ENCODE measurements at regions not wholly inside any gene's neighbourhood (a gene's known extent, or its start where the extent isn't known, plus 50 kb on each side); places are given as distances from the start of the nearest gene placed in this dataset.
A peak's percentile ranks its signal among the peaks of the same experiment; 100 is the strongest.

GRCh38 chr6:115415378-115415777 is 645.3 kb downstream of the FRK start:
- Histone ChIP-seq H3K18ac (ENCODE audit: extremely low read depth, low read length) (peak overlapping the region; percentile 43; the same call in 1 of the 2 replicates), H3K4me3 (ENCODE audit: extremely low read depth in 1 of 4, insufficient read depth in 2 of 4, low read depth in 3 of 4, low read length in 4 of 4) (peak overlapping the region in 1 of 4 experiments; percentile 35; a peak in 2 of 8 replicates), H2BK5ac (ENCODE audit: low read depth, low read length) (peak overlapping the region; percentile 22; the same call in 1 of the 2 replicates), H3K56ac (replicated peaks; ENCODE audit: insufficient read length, low read depth, low read length) (no peak overlapping the region), H2AK5ac (ENCODE audit: low read depth, low read length) (no peak overlapping the region), H2BK12ac (ENCODE audit: low read depth, low read length) (no peak overlapping the region), H3K14ac (ENCODE audit: insufficient read length) (no peak overlapping the region), H3K9ac (replicated peaks in 1 of 4; ENCODE audit: extremely low read depth in 1 of 4, low read depth in 3 of 4, low read length in 3 of 4) (no peak overlapping the region), H3K4me2 (ENCODE audit: insufficient read depth in 1 of 2, low read depth in 2 of 2, low read length in 2 of 2) (peak overlapping the region; percentile 16 to 23; a peak in 2 of 4 replicates), H3K4me1 (replicated peaks in 1 of 4; ENCODE audit: control insufficient read depth in 3 of 4, insufficient read depth in 4 of 4, low read length in 3 of 4) (peaks cover 0 to 6% (median 2%) of the 10 kb centered on the region in 4 experiments; a peak in 2 of 7 replicates), H3K27ac (ENCODE audit: low read depth, low read length) (no peak overlapping the region), H4K20me1 (replicated peaks in 1 of 2; ENCODE audit: control insufficient read depth in 1 of 2, insufficient read depth in 2 of 2, low read length in 2 of 2) (no peaks in the 10 kb centered on the region), H3K27me3 (replicated peaks in 1 of 4; ENCODE audit: control insufficient read depth in 3 of 4, extremely low read depth in 1 of 4, insufficient read depth in 3 of 4, low read length in 3 of 4) (no peaks in the 10 kb centered on the region), H3K36me3 (ENCODE audit: control insufficient read depth in 2 of 4, insufficient read depth in 4 of 4, low read length in 3 of 4) (peaks cover 0 to 3% (median 0%) of the 10 kb centered on the region in 4 experiments; a peak in 2 of 8 replicates), H3K23ac (ENCODE audit: insufficient read length) (no peak overlapping the region), H3K4ac (replicated peaks; ENCODE audit: insufficient read length, low read depth, low read length) (no peak overlapping the region), H3K23me2 (ENCODE audit: low read depth, low read length) (no peaks in the 10 kb centered on the region), H4K8ac (ENCODE audit: extremely low read depth, insufficient read depth, low read length) (no peak overlapping the region), H2BK20ac (ENCODE audit: low read length) (no peak overlapping the region), H4K5ac (ENCODE audit: insufficient read length, low read depth, low read length) (peak overlapping the region; percentile 74), H3K79me1 (ENCODE audit: low read depth, low read length) (no peaks in the 10 kb centered on the region), H3K79me2 (ENCODE audit: control insufficient read depth in 1 of 2, insufficient read depth in 2 of 2, low read length in 2 of 2) (no peaks in the 10 kb centered on the region), H2BK120ac (replicated peaks; ENCODE audit: low read depth, low read length) (no peak overlapping the region), H3K9me3 (ENCODE audit: insufficient read depth in 2 of 2, low read depth in 1 of 2, low read length in 1 of 2) (peaks cover 3 to 6% of the 10 kb centered on the region in 2 experiments; a peak in 2 of 4 replicates), H2AFZ (ENCODE audit: low read length) (no peak overlapping the region), H2BK15ac (ENCODE audit: low read length) (no peak overlapping the region), H4K91ac (replicated peaks; ENCODE audit: insufficient read length, low read length) (peak overlapping the region; percentile 44)
- POLR2A ChIA-PET (ENCODE audit: partially characterized antibody) = interaction anchor here (0.7 kb wide), 1 partner anchor 796 kb away, joined by 3 read pairs; no protein-coding TSS in a partner anchor
- 9% methylated on average over 3 of the region's 3 CpGs; no CpG with 5 or more reads in 1 of the 2 experiments for WGBS, 2 experiments (ENCODE audit: extremely low coverage in 1 of 2, insufficient coverage in 1 of 2, insufficient read length in 1 of 2, insufficient replicate concordance in 2 of 2, low coverage in 1 of 2, low lambda C conversion rate in 2 of 2, missing lambda C conversion rate in 1 of 2)
- peak in 1 of 2 experiments; percentile 80 for DNase-seq (ENCODE audit: low read depth in 1 of 2, low spot score in 2 of 2)
- FAIRE-seq = peak; percentile 81
- CTCF ChIA-PET (ENCODE audit: partially characterized antibody) = no interaction called here
- no peak for TF ChIP-seq CTCF (IDR thresholded peaks at IDR 0.05; ENCODE audit: control extremely low read depth in 1 of 3, insufficient read depth in 1 of 3, low read depth in 1 of 3, low read length in 3 of 3)
